22Rv1 (cell line): ENCODE measurements at regions not wholly inside any gene's neighbourhood (a gene's known extent, or its start where the extent isn't known, plus 50 kb on each side); places are given as distances from the start of the nearest gene placed in this dataset.

Source experiments
- H3K27ac ChIP-seq: fragments of 450-650 bp; 2 replicates; pipeline ENCODE4 v1.5.1; 2017
- CTCF ChIP-seq: fragments of 450-650 bp; IDR thresholded peaks from 2 replicates; pipeline ENCODE4 v1.5.1; 2017; ENCODE audit warnings: mild to moderate bottlenecking
- ZFX ChIP-seq: fragments of 450-650 bp; IDR thresholded peaks from 2 replicates; pipeline ENCODE4 v1.6.1; 2017; ENCODE audit warnings: antibody characterized with exemption, borderline replicate concordance

DNA sequence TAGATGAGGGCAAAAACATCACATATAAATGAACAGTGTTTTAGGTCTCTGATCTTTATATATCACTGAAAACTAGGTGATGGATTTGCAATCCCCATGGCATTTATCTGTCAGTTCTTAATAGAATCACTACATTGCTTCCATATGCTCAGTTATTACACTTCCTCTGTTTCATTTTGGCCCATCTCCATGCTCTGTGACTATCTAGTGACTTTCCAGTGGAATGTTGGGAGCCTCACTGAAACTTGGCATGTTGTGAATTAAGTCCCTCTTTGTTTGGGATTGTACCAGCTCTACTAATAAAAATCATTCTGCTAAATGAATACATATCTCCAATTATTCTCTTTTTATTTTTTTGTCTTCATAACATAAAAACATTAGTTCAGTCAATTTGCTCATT lies 226.1 kb upstream of the CEP162 start:
- no peak for TF ChIP-seq ZFX

DNA sequence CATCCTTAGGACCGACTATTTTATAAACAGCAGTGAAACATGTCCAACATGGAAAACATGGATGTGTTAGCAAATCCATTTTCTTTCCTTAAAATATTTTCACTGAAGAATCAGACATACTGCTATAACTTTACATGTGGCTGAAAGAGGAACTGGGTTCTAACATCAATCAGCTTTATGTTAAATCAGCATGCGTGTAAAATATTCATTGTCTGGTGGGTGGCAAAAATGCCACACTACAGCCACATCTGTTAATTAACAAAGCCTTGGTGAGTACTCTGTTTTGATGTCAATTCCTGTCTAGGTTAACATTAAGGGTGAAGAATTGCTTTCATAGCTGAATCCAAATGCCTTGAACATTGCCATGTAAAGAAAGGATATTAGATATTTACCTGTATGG lies 222.6 kb upstream of the CEP162 start:
- TF ChIP-seq CTCF = no peak
- no peak overlapping the region for H3K27ac ChIP-seq

More for the DNA sequence above, 226.1 kb upstream of the CEP162 start:
- no peak overlapping the region for H3K27ac ChIP-seq

GRCh38 chr6:84449220-84449619 lies 221.8 kb upstream of the CEP162 start:
- no peak overlapping the region for H3K27ac ChIP-seq
- TF ChIP-seq CTCF = no peak
- no peak for TF ChIP-seq ZFX

- TF ChIP-seq CTCF (no peak), ZFX (no peak)
- no peak overlapping the region for H3K27ac ChIP-seq
Measured at GRCh38 chr6:84448331-84448730, 220.9 kb upstream of the CEP162 start.

GRCh38 chr6:84447651-84448050 lies 220.2 kb upstream of the CEP162 start:
- no peak overlapping the region for H3K27ac ChIP-seq
- no peak for TF ChIP-seq CTCF

GRCh38 chr6:84445068-84445467 lies 217.6 kb upstream of the CEP162 start:
- H3K27ac ChIP-seq = no peak overlapping the region
- TF ChIP-seq ZFX (no peak), CTCF (no peak)

DNA sequence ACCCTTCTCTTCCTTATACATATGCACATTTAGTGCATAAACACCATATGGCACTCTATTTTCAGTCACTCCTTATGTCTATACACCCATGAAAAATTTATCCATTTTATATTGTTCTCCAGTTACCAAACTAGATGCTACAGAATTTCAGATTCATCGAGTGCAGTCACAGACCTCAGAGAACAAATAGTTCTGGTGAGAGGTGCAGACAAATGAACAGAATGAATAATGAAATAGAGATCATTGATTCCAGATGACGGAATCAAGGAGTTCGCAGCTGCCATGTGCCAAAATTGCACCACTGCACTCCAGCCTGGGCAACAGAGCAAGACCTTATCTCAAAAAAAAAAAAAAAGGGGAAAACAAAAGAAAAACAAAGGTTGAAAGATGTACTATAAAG lies 214.8 kb upstream of the CEP162 start:
- H3K27ac ChIP-seq = no peak overlapping the region
- TF ChIP-seq CTCF (no peak), ZFX (no peak)

DNA sequence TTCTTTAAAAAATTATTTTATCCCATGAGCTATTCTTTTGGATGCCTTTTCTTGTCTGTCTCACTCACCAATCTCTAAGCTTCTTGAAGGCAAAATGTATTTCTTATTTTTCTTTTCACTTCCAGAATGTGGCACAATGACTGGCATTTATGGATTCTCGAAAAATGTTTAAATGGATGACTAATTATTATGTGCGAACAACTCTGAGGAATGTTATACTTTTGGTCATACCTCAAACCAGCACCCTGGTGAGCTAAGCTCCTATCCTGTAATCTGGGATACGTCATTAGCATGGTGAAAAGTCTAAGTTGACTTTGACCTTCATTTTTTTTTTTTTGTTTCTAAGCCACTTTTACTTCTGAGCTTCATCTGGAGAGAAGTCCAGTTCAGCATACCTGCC lies 214.0 kb upstream of the CEP162 start:
- no peak for TF ChIP-seq ZFX
- no peak for TF ChIP-seq CTCF
- no peak overlapping the region for H3K27ac ChIP-seq
